HCT116 (cell line): ENCODE measurements at regions not wholly inside any gene's neighbourhood (a gene's known extent, or its start where the extent isn't known, plus 50 kb on each side); places are given as distances from the start of the nearest gene placed in this dataset.

Source experiments
- ATAC-seq: fragments of 200-7000 bp; cut with Tn5 transposase; 2 replicates; pipeline ENCODE4 v1.9.1; 2020; ENCODE audit warnings: mild to moderate bottlenecking, moderate library complexity
- BruUV-seq: library from RNA; stranded (reverse); fragments of 400-500 nt; replicated peaks from 2 replicates; lab custom pipeline; 2021; lab: Mats Ljungman, UMichigan
- CTCF ChIA-PET: fragments of 300-600 bp; sonication (Branson Sonifier 250); formaldehyde crosslinking; loops from one replicate; lab custom pipeline; 2021; ENCODE audit warnings: antibody characterized with exemption; lab: Charles Lee
- POLR2A ChIA-PET: fragments of 300-600, 350-600 bp; sonication (Branson Sonifier 250); formaldehyde crosslinking; loops from one replicate; lab custom pipeline; 2021; ENCODE audit warnings: antibody characterized with exemption; lab: Charles Lee
- RAD21 ChIA-PET, 2 experiments: fragments of 300-600 bp; sonication (Branson Sonifier 250); formaldehyde crosslinking; loops; one replicate each; lab custom pipeline; 2023; ENCODE audit warnings: low total read pairs in 2 of 2; ENCODE audit not compliant: uncharacterized antibody in 2 of 2, unreplicated experiment in 2 of 2, low non-redundant PET in 1 of 2; lab: Charles Lee
- DNase-seq: peaks from one replicate; pipeline ENCODE4 v3.0.0-alpha.2; 2010; ENCODE audit warnings: low read depth, low spot score
- H2AFZ ChIP-seq: fragments of 200-600 bp; shearing (Covaris generic), sonication (generic); 2 replicates; pipeline ENCODE4 v1.6.1; 2017; ENCODE audit warnings: low read depth, mixed run types, mixed read lengths, antibody characterized with exemption, low read length; ENCODE audit not compliant: poor library complexity, severe bottlenecking
- H3K27ac ChIP-seq: 2 replicates; pipeline ENCODE4 v1.5.1; 2012; ENCODE audit warnings: low read depth, low read length
- H3K27me3 ChIP-seq: fragments of 200-600 bp; sonication (generic); 2 replicates; pipeline ENCODE4 v1.6.1; 2016; ENCODE audit warnings: mixed run types, low read length, mixed read lengths; ENCODE audit not compliant: insufficient read depth
- H3K36me3 ChIP-seq, 2 experiments: fragments of 200-500 bp in 1 of 2; fragments of 200-600 bp in 1 of 2; sonication (Bioruptor generic) in 1 of 2; sonication (generic) in 1 of 2; 2 replicates each; pipeline versions ENCODE4 v1.5.1 to v1.6.1; 2014 to 2016; ENCODE audit warnings: low read length in 2 of 2, inconsistent platforms in 1 of 2, mixed read lengths in 1 of 2, mixed run types in 1 of 2; ENCODE audit not compliant: insufficient read depth in 2 of 2, control insufficient read depth in 1 of 2
- H3K4me1 ChIP-seq, 2 experiments: fragments of 200-600 bp in 1 of 2; sonication (generic) in 1 of 2; 2 replicates each; pipeline versions ENCODE4 v1.5.1 to v1.6.1; 2012 to 2017; ENCODE audit warnings: low read length in 2 of 2, inconsistent platforms in 1 of 2, mild to moderate bottlenecking in 1 of 2, mixed read lengths in 1 of 2, mixed run types in 1 of 2, moderate library complexity in 1 of 2; ENCODE audit not compliant: insufficient read depth in 2 of 2, control insufficient read depth in 1 of 2
- H3K4me2 ChIP-seq: fragments of 200-600 bp; sonication (generic); 2 replicates; pipeline ENCODE4 v1.6.1; 2017; ENCODE audit warnings: mixed run types, low read length, mixed read lengths
- H3K4me3 ChIP-seq, 2 experiments: fragments of 200-600 bp in 1 of 2; sonication (generic) in 1 of 2; replicated peaks in 1 of 2; 2 replicates each; pipeline ENCODE4 v1.5.1; 2011 to 2016; ENCODE audit warnings: low read length in 2 of 2, control low read depth in 1 of 2, low read depth in 1 of 2, mild to moderate bottlenecking in 1 of 2, mixed read lengths in 1 of 2, mixed run types in 1 of 2
- H3K79me2 ChIP-seq: fragments of 200-600 bp; sonication (generic); 2 replicates; pipeline ENCODE4 v1.6.1; 2017; ENCODE audit warnings: mild to moderate bottlenecking, mixed run types, low read length, moderate library complexity, mixed read lengths; ENCODE audit not compliant: insufficient read depth
- H3K9ac ChIP-seq: fragments of 200-600 bp; sonication (generic); 2 replicates; pipeline ENCODE4 v1.6.1; 2016; ENCODE audit warnings: low read length, mixed read lengths
- H3K9me2 ChIP-seq: fragments of 200-600 bp; sonication (generic), shearing (Covaris generic); 2 replicates; pipeline ENCODE4 v1.6.1; 2017; ENCODE audit warnings: mixed run types, mild to moderate bottlenecking, moderate library complexity; ENCODE audit not compliant: insufficient read depth
- H3K9me3 ChIP-seq, 2 experiments: fragments of 200-500 bp in 1 of 2; fragments of 200-600 bp in 1 of 2; sonication (Bioruptor generic) in 1 of 2; sonication (generic) in 1 of 2; 2 replicates each; pipeline ENCODE4 v1.6.1; 2014 to 2017; ENCODE audit warnings: low read length in 2 of 2, mixed read lengths in 2 of 2, inconsistent platforms in 1 of 2, low read depth in 1 of 2, mild to moderate bottlenecking in 1 of 2, mixed run types in 1 of 2, moderate library complexity in 1 of 2; ENCODE audit not compliant: control insufficient read depth in 1 of 2, insufficient read depth in 1 of 2
- H4K20me1 ChIP-seq: fragments of 200-600 bp; sonication (generic), shearing (Covaris generic); 2 replicates; pipeline ENCODE4 v1.6.1; 2017; ENCODE audit warnings: mixed run types, mild to moderate bottlenecking, moderate library complexity; ENCODE audit not compliant: insufficient read depth
- ATF3 ChIP-seq: IDR thresholded peaks from 2 replicates; pipeline ENCODE4 v1.6.1; 2012
- CEBPB ChIP-seq: IDR thresholded peaks from 2 replicates; pipeline ENCODE4 v1.6.1; 2012; ENCODE audit warnings: low read depth
- EGR1 ChIP-seq: IDR thresholded peaks from 2 replicates; pipeline ENCODE4 v1.6.1; 2012; ENCODE audit warnings: low read depth
- EZH2phosphoT487 ChIP-seq: fragments of 200-600 bp; IDR thresholded peaks from 2 replicates; pipeline ENCODE4 v1.6.1; 2018; ENCODE audit warnings: antibody characterized with exemption, borderline replicate concordance
- FOSL1 ChIP-seq: IDR thresholded peaks from 2 replicates; pipeline ENCODE4 v1.6.1; 2012; ENCODE audit warnings: low read depth
- MAX ChIP-seq: IDR thresholded peaks from 2 replicates; pipeline ENCODE4 v1.6.1; 2012
- POLR2A ChIP-seq: IDR thresholded peaks from 2 replicates; pipeline ENCODE4 v1.7.0; 2011; ENCODE audit warnings: borderline replicate concordance; ENCODE audit not compliant: insufficient read depth, insufficient read length; ENCODE audit errors: extremely low read depth
- POLR2AphosphoS5 ChIP-seq: IDR thresholded peaks from 2 replicates; pipeline ENCODE4 v1.6.1; 2011; ENCODE audit warnings: mild to moderate bottlenecking, low read depth, low read length, moderate library complexity
- SIN3A ChIP-seq: IDR thresholded peaks from 2 replicates; pipeline ENCODE4 v1.6.1; 2012; ENCODE audit warnings: low read depth
- SP1 ChIP-seq: IDR thresholded peaks from 2 replicates; pipeline ENCODE4 v1.6.1; 2012; ENCODE audit warnings: low read depth
- SRF ChIP-seq: IDR thresholded peaks from 2 replicates; pipeline ENCODE4 v1.6.1; 2012; ENCODE audit warnings: low read depth
- ZBTB33 ChIP-seq: IDR thresholded peaks from 2 replicates; pipeline ENCODE4 v1.6.1; 2011; ENCODE audit warnings: mild to moderate bottlenecking, low read length, moderate library complexity; ENCODE audit not compliant: insufficient replicate concordance; ENCODE audit errors: extremely low read depth
- ZFX ChIP-seq: fragments of 450-650 bp; IDR thresholded peaks from 2 replicates; pipeline ENCODE4 v1.6.1; 2017
- intact Hi-C: fragments of 100-400 bp; cut with micrococcal nuclease; formaldehyde crosslinking; loops from 2 replicates; pipeline ENCODE4 v1.10.0; 2022

- TF ChIP-seq ZFX: no peak
These were observed 172.2 kb downstream of the HSD17B3 start (continued) for GRCh38 chr9:96129747-96130146.

- CTCF ChIA-PET: no interaction called here
- ATAC-seq (no peak), DNase-seq (no peak)
- H3K27ac ChIP-seq: no peak overlapping the region
- H2AFZ ChIP-seq: no peak overlapping the region
- BruUV-seq: no TSS peak
- intact Hi-C loops: no loop called here
- TF ChIP-seq ZFX: no peak
- no peak for TF ChIP-seq SIN3A
- TF ChIP-seq SRF: no peak
- no peak for TF ChIP-seq EGR1
- TF ChIP-seq POLR2AphosphoS5: no peak
- TF ChIP-seq ATF3: no peak
- no peak for TF ChIP-seq POLR2A
- POLR2A ChIA-PET: no interaction called here
- RAD21 ChIA-PET: no interaction called here
- no peak overlapping the region for H3K9ac ChIP-seq
- H3K79me2 ChIP-seq: no peaks in the 10 kb centered on the region
- H3K4me3 ChIP-seq: no peak overlapping the region
- H3K4me2 ChIP-seq: no peak overlapping the region
- no peaks in the 10 kb centered on the region for H3K27me3 ChIP-seq
- H4K20me1 ChIP-seq: no peaks in the 10 kb centered on the region
- H3K4me1 ChIP-seq: no peaks in the 10 kb centered on the region
- no peaks in the 10 kb centered on the region for H3K9me3 ChIP-seq
- H3K9me2 ChIP-seq: no peaks in the 10 kb centered on the region
- no peaks in the 10 kb centered on the region for H3K36me3 ChIP-seq
These were observed 173.1 kb downstream of the HSD17B3 start for GRCh38 chr9:96128880-96129279.

GRCh38 chr9:96126321-96126881, 175.6 kb downstream of the HSD17B3 start:
- Histone ChIP-seq H3K36me3 (no peaks in the 10 kb centered on the region), H3K9me2 (no peaks in the 10 kb centered on the region), H3K9ac (no peak overlapping the region), H3K4me2 (no peak overlapping the region), H2AFZ (no peak overlapping the region), H4K20me1 (no peaks in the 10 kb centered on the region), H3K27ac (no peak overlapping the region), H3K27me3 (no peaks in the 10 kb centered on the region), H3K9me3 (no peaks in the 10 kb centered on the region), H3K79me2 (no peaks in the 10 kb centered on the region), H3K4me1 (no peaks in the 10 kb centered on the region), H3K4me3 (no peak overlapping the region)
- TF ChIP-seq ZFX: no peak
- no peak for TF ChIP-seq EZH2phosphoT487
- no peak for TF ChIP-seq MAX
- no peak for TF ChIP-seq ZBTB33
- no peak for TF ChIP-seq SP1
- TF ChIP-seq SIN3A: no peak
- TF ChIP-seq EGR1: no peak
- no peak for TF ChIP-seq CEBPB
- TF ChIP-seq FOSL1: no peak
- no peak for TF ChIP-seq POLR2AphosphoS5
- intact Hi-C loops: no loop called here
- DNase-seq (no peak), ATAC-seq (no peak)
- POLR2A ChIA-PET: no interaction called here
- CTCF ChIA-PET: no interaction called here
- RAD21 ChIA-PET: no interaction called here
- BruUV-seq: no TSS peak
